IMR-90 (cell line): ENCODE measurements at regions not wholly inside any gene's neighbourhood (a gene's known extent, or its start where the extent isn't known, plus 50 kb on each side); places are given as distances from the start of the nearest gene placed in this dataset.

Experiments
- BHLHE40 ChIP-seq: fragments of 150-350 bp; IDR thresholded peaks from 2 replicates; pipeline ENCODE4 v1.6.1; 2016; ENCODE audit warnings: mild to moderate bottlenecking, low read depth, low read length
- CEBPB ChIP-seq: IDR thresholded peaks from 2 replicates; pipeline ENCODE4 v1.6.1; 2012; ENCODE audit warnings: low read depth, low read length, improper control_type of control experiment
- CTCF ChIP-seq: conservative IDR thresholded peaks from 2 replicates; pipeline ENCODE4 v1.5.1; 2012; ENCODE audit warnings: mild to moderate bottlenecking, low read depth, low read length, improper control_type of control experiment
- ELK1 ChIP-seq: fragments of 150-350 bp; IDR thresholded peaks from 2 replicates; pipeline ENCODE4 v1.6.1; 2016; ENCODE audit warnings: low read depth, mild to moderate bottlenecking, low read length, moderate library complexity, borderline replicate concordance
- FOS ChIP-seq: fragments of 150-350 bp; IDR thresholded peaks from 2 replicates; pipeline ENCODE4 v1.6.1; 2016; ENCODE audit warnings: low read depth, low read length
- MAFK ChIP-seq: IDR thresholded peaks from 2 replicates; pipeline ENCODE4 v1.6.1; 2012; ENCODE audit warnings: low read depth, low read length, improper control_type of control experiment
- MAZ ChIP-seq: IDR thresholded peaks from 2 replicates; pipeline ENCODE4 v1.6.1; 2012; ENCODE audit warnings: low read depth, mild to moderate bottlenecking, low read length, improper control_type of control experiment, moderate library complexity, borderline replicate concordance
- MXI1 ChIP-seq: IDR thresholded peaks from 2 replicates; pipeline ENCODE4 v1.6.1; 2012; ENCODE audit warnings: low read depth, mild to moderate bottlenecking, low read length, moderate library complexity, borderline replicate concordance
- POLR2A ChIP-seq: IDR thresholded peaks from 2 replicates; pipeline ENCODE4 v1.6.1; 2012; ENCODE audit warnings: mild to moderate bottlenecking, low read depth, low read length
- RAD21 ChIP-seq: IDR thresholded peaks from 2 replicates; pipeline ENCODE4 v1.6.1; 2012; ENCODE audit warnings: low read length, improper control_type of control experiment
- RCOR1 ChIP-seq: IDR thresholded peaks from 2 replicates; pipeline ENCODE4 v1.6.1; 2012; ENCODE audit warnings: mild to moderate bottlenecking, low read length, improper control_type of control experiment; ENCODE audit not compliant: insufficient replicate concordance
- RFX5 ChIP-seq: IDR thresholded peaks from 2 replicates; pipeline ENCODE4 v1.8.0; 2012; ENCODE audit warnings: low read depth, mild to moderate bottlenecking, low read length, moderate library complexity
- SMC3 ChIP-seq: fragments of 150-350 bp; IDR thresholded peaks from 2 replicates; pipeline ENCODE4 v1.6.1; 2016; ENCODE audit warnings: low read depth, mild to moderate bottlenecking, antibody characterized with exemption, low read length, moderate library complexity

DNA sequence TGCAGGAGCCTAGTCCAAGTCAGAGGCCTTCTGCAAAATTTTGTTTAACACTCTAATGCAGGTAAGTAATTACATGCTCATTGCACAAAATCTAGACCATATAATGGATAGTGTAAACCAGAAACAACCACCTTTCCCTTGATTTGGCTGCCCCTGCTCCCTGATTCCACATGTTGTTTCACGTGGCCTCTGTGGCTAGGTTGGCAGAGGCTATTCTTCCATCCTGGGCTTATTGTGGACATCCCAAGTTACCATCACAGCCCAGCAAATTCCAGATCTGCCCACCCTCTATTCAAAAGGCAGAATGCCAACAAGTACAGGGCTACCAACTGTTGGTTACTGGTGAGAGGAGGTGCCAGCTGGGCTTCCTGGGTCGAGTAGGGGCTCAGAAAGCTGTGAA lies 794.5 kb upstream of the GRM7 start:
- no peak for TF ChIP-seq CEBPB
- no peak for TF ChIP-seq POLR2A
- no peak for TF ChIP-seq CTCF
- no peak for TF ChIP-seq RAD21
- TF ChIP-seq RCOR1, result no peak
- TF ChIP-seq BHLHE40, result no peak
- TF ChIP-seq MAFK, result no peak
- no peak for TF ChIP-seq MXI1
- TF ChIP-seq ELK1, result no peak
- no peak for TF ChIP-seq MAZ
- no peak for TF ChIP-seq FOS
- TF ChIP-seq RFX5, result no peak
- no peak for TF ChIP-seq SMC3
